HG02763 (cell line): ENCODE measurements at regions not wholly inside any gene's neighbourhood (a gene's known extent, or its start where the extent isn't known, plus 50 kb on each side); places are given as distances from the start of the nearest gene placed in this dataset.

Experiments used
- ATAC-seq: cut with Tn5 transposase; IDR thresholded peaks from one replicate; pipeline ENCODE4 v1.9.1; 2021; ENCODE audit warnings: mild to moderate bottlenecking, moderate library complexity; ENCODE audit not compliant: unreplicated experiment

- no peak for ATAC-seq
Measured at GRCh38 chr15:100781961-100782530, 97.6 kb upstream of the ALDH1A3 start.

- no peak for ATAC-seq
Measured at GRCh38 chr15:100783291-100783690, 96.3 kb upstream of the ALDH1A3 start.

GRCh38 chr15:100783760-100784492 lies 95.7 kb upstream of the ALDH1A3 start:
- ATAC-seq, result no peak

GRCh38 chr15:100784493-100785180 lies 95.0 kb upstream of the ALDH1A3 start:
- ATAC-seq, result no peak

GRCh38 chr15:100785181-100786138 lies 94.2 kb upstream of the ALDH1A3 start:
- no peak for ATAC-seq

- no peak for ATAC-seq
Measured at GRCh38 chr15:100786139-100786531, 93.5 kb upstream of the ALDH1A3 start.

- no peak for ATAC-seq
Measured at GRCh38 chr15:100786901-100787566, 92.6 kb upstream of the ALDH1A3 start.

GRCh38 chr15:100787567-100788417 lies 91.8 kb upstream of the ALDH1A3 start:
- no peak for ATAC-seq

- ATAC-seq, result no peak
Measured at GRCh38 chr15:100788418-100789105, 91.1 kb upstream of the ALDH1A3 start.

GRCh38 chr15:100790786-100791265 lies 88.8 kb upstream of the ALDH1A3 start:
- no peak for ATAC-seq

GRCh38 chr15:100794008-100794407 lies 85.6 kb upstream of the ALDH1A3 start:
- no peak for ATAC-seq

GRCh38 chr15:100801256-100801900 lies 78.3 kb upstream of the ALDH1A3 start:
- ATAC-seq, result no peak

GRCh38 chr15:100802421-100803170 lies 77.0 kb upstream of the ALDH1A3 start:
- no peak for ATAC-seq

- no peak for ATAC-seq
Measured at GRCh38 chr15:100803171-100803440, 76.5 kb upstream of the ALDH1A3 start.

- ATAC-seq, result no peak
Measured at GRCh38 chr15:100806157-100806556, 73.5 kb upstream of the ALDH1A3 start.

GRCh38 chr15:100807028-100807427 lies 72.6 kb upstream of the ALDH1A3 start:
- no peak for ATAC-seq

GRCh38 chr15:100808691-100809090 lies 70.9 kb upstream of the ALDH1A3 start:
- no peak for ATAC-seq

GRCh38 chr15:100809151-100809550 lies 70.5 kb upstream of the ALDH1A3 start:
- no peak for ATAC-seq
